Astrocyte of the spinal cord (primary cell): ENCODE measurements at regions not wholly inside any gene's neighbourhood (a gene's known extent, or its start where the extent isn't known, plus 50 kb on each side); places are given as distances from the start of the nearest gene placed in this dataset.

Experiments
- DNase-seq: peaks from one replicate; pipeline ENCODE4 v3.0.0; 2011; ENCODE audit warnings: low read depth, low spot score
- H3K4me3 ChIP-seq: 2 replicates; pipeline ENCODE4 v1.5.1; 2011; ENCODE audit warnings: low read depth, mild to moderate bottlenecking, low read length, moderate library complexity
- in situ Hi-C: cut with HindIII; loops from 2 replicates; pipeline ENCODE4 v1.10.0; 2017; ENCODE audit warnings: low sequenced_read_pairs
- TF ChIP-seq, protein P1 (sequence below): IDR thresholded peaks from 2 replicates; pipeline ENCODE4 v1.5.1; 2012; ENCODE audit warnings: low read depth, mild to moderate bottlenecking, low read length, inconsistent platforms

- no peak for DNase-seq
- TF ChIP-seq, protein P1, sequence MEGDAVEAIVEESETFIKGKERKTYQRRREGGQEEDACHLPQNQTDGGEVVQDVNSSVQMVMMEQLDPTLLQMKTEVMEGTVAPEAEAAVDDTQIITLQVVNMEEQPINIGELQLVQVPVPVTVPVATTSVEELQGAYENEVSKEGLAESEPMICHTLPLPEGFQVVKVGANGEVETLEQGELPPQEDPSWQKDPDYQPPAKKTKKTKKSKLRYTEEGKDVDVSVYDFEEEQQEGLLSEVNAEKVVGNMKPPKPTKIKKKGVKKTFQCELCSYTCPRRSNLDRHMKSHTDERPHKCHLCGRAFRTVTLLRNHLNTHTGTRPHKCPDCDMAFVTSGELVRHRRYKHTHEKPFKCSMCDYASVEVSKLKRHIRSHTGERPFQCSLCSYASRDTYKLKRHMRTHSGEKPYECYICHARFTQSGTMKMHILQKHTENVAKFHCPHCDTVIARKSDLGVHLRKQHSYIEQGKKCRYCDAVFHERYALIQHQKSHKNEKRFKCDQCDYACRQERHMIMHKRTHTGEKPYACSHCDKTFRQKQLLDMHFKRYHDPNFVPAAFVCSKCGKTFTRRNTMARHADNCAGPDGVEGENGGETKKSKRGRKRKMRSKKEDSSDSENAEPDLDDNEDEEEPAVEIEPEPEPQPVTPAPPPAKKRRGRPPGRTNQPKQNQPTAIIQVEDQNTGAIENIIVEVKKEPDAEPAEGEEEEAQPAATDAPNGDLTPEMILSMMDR: no peak
- in situ Hi-C loops: no loop called here
- no peak overlapping the region for H3K4me3 ChIP-seq
Observed at GRCh38 chr4:188220006-188220405, 80.8 kb downstream of the TRIML1 start.

DNA sequence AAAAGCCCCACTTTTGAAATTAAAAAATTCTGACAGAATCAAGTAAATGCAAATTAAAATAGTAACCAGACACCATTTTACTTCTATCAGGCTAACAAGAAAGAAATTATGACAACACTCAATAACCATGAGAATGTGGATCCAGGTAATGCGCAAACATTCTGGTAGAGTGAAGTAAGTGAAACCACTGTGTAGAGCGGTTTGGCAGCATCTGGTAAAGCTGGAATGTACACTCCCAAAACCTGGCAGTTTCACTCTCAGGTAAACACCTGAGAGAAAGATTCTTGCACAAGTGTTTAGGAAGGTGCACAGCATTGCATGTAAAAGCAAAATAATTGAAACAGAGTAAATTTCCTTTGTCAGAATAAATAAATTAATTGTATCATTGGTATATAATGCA is 81.8 kb downstream of the TRIML1 start:
- TF ChIP-seq, protein P1: no peak

GRCh38 chr4:188228279-188228678 is 89.0 kb downstream of the TRIML1 start:
- in situ Hi-C loops: no loop called here
- no peak for DNase-seq
- no peak overlapping the region for H3K4me3 ChIP-seq
- TF ChIP-seq, protein P1: no peak

More for the DNA sequence above, 81.8 kb downstream of the TRIML1 start:
- H3K4me3 ChIP-seq: no peak overlapping the region
- in situ Hi-C loops: no loop called here
- DNase-seq: no peak

DNA sequence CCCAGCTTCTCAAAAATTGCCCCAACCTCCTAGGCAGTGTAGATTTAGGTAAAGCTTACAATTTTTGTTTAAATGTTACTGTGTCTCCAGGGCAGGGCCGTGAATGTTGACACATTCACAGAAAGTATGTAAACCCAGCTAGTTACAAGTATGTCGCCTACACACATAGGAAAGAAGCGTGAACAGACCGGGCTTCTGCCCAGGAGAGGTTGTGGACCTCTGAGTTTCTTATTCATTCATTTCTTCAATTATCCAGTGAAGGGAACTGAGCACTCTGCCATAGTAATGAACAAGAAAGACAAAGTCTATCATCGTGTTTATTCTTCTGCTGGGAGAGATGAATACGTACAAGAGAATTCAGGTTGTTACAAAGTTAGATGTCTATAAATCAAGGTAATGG is 93.2 kb downstream of the TRIML1 start:
- in situ Hi-C loops: no loop called here
- TF ChIP-seq, protein P1: no peak
- no peak for DNase-seq
- no peak overlapping the region for H3K4me3 ChIP-seq

DNA sequence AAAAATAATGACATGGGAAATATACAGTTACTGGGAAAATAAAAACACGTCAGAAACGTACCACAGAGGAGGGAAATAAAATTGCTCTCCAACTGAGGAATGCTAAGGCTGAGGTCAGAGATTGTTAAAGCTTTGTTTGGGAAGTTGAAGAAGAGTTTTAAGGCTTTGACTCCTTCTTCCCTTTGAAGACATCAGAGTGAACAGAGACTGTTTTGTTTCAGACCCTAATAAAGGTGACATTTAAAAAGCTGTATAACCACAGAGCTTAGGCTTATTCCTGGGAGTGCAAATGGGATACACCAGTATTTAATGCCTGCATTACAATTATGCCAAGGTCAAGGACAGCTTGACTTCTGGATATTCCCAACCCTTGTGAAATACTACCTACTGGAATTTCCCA is 102.8 kb downstream of the TRIML1 start:
- in situ Hi-C loops: no loop called here
- DNase-seq: no peak
- TF ChIP-seq, protein P1: no peak
- no peak overlapping the region for H3K4me3 ChIP-seq

DNA sequence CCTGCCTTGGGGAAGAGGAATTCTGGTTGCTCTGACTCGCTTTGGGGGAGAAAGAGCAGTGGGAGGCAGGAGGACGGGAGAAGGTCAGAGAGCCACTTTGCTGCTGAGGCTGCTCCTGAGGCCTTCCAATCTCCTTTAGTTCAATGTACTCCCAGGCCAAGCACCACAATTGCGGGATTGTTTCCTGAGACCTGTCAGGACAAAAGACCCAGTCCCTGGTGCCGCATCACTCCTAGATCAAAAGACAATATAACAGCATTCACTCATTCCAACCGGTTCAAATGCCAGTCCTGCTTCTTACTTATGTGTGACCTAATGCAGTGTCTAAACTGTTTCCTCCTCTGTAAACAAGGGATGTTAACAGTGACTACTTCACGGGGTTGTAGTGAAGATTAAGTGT is 106.4 kb downstream of the TRIML1 start:
- no peak overlapping the region for H3K4me3 ChIP-seq
- in situ Hi-C loops: no loop called here
- DNase-seq: no peak
- TF ChIP-seq, protein P1: no peak

GRCh38 chr4:188246488-188246887 is 107.2 kb downstream of the TRIML1 start:
- H3K4me3 ChIP-seq: no peak overlapping the region
- TF ChIP-seq, protein P1: no peak
- DNase-seq: no peak
- in situ Hi-C loops: no loop called here
